Aorta (tissue), 5 donors: ENCODE measurements at regions not wholly inside any gene's neighbourhood (a gene's known extent, or its start where the extent isn't known, plus 50 kb on each side); places are given as distances from the start of the nearest gene placed in this dataset.

Experiments used
- ATAC-seq: fragments of 200-7000 bp; cut with Tn5 transposase; one replicate; pipeline ENCODE4 v1.9.1; 2022; ENCODE audit warnings: moderate library complexity; ENCODE audit not compliant: low FRiP score
- DNase-seq, 2 donors: peaks; one replicate each; pipeline ENCODE4 v3.0.0-alpha.2; 2020
- H3K27ac ChIP-seq, 2 donors: one replicate each; pipeline ENCODE4 v1.5.1; 2013; ENCODE audit warnings: low read length in 2 of 2, mild to moderate bottlenecking in 2 of 2, moderate library complexity in 2 of 2, control low read depth in 1 of 2, inconsistent platforms in 1 of 2, low read depth in 1 of 2
- H3K27me3 ChIP-seq, 2 donors: one replicate each; pipeline ENCODE4 v1.6.1; 2013; ENCODE audit warnings: control low read depth in 1 of 2, low read length in 1 of 2, mild to moderate bottlenecking in 1 of 2, moderate library complexity in 1 of 2; ENCODE audit not compliant: insufficient read depth in 2 of 2, control insufficient read depth in 1 of 2
- H3K36me3 ChIP-seq, 2 donors: one replicate each; pipeline ENCODE4 v1.6.1; 2013; ENCODE audit warnings: control low read depth in 1 of 2, low read length in 1 of 2, mild to moderate bottlenecking in 1 of 2; ENCODE audit not compliant: insufficient read depth in 2 of 2, control insufficient read depth in 1 of 2
- H3K4me1 ChIP-seq, 2 donors: one replicate each; pipeline ENCODE4 v1.6.1; 2013; ENCODE audit warnings: low read length in 2 of 2, control low read depth in 1 of 2, mild to moderate bottlenecking in 1 of 2, moderate library complexity in 1 of 2; ENCODE audit not compliant: insufficient read depth in 2 of 2, control insufficient read depth in 1 of 2
- H3K4me3 ChIP-seq, 2 donors: one replicate each; pipeline ENCODE4 v1.5.1; 2013; ENCODE audit warnings: low read length in 2 of 2, control low read depth in 1 of 2, mild to moderate bottlenecking in 1 of 2
- H3K9me3 ChIP-seq: one replicate; pipeline ENCODE4 v1.6.1; 2013; ENCODE audit warnings: mild to moderate bottlenecking, low read length; ENCODE audit not compliant: control insufficient read depth
- WGBS, 2 donors: extraction: QIAGEN DNeasy Blood & Tissue Kit; methylation state at CpG; one replicate each; pipeline ENCODE4 v1.1.7; 2013; 5-methylcytosine and 5-hydroxymethylcytosine counted together
- intact Hi-C, 2 donors: fragments of 100-400 bp; cut with DNase I; formaldehyde crosslinking; loops; one replicate each; pipeline versions ENCODE4 v1.14.2 to v1.15.0; 2022
- donor health status: healthy with polysubstance abuse.
- donor health status: Bipolar disorder and iron deficiency.
- donor health status: DM: no; HTN: no; CAD: no.
- donor health status: DM: no; HTN: no; CAD: no.
- donor health status: DM: yes; HTN: yes; CAD: no.

GRCh38 chr11:101401245-101401644 lies 182.6 kb downstream of the TRPC6 start:
- intact Hi-C loops = no loop called here

GRCh38 chr11:101397979-101398378 lies 185.8 kb downstream of the TRPC6 start:
- WGBS, 2 donors = 2 to 9% methylated on average over 2 of the region's 2 CpGs
- ATAC-seq = peak; percentile 38

More at GRCh38 chr11:101401245-101401644, 182.6 kb downstream of the TRPC6 start:
- Histone ChIP-seq H3K27ac (no peak overlapping the region), H3K27me3 (no peaks in the 10 kb centered on the region), H3K4me3 (no peak overlapping the region), H3K4me1 (peaks cover 0 to 8% of the 10 kb centered on the region in 2 donors), H3K36me3 (no peaks in the 10 kb centered on the region), H3K9me3 (no peaks in the 10 kb centered on the region)
- no peak for DNase-seq
- ATAC-seq = no peak
- 67 to 69% methylated on average over 2 of the region's 2 CpGs for WGBS, 2 donors

GRCh38 chr11:101390539-101390938 lies 193.3 kb downstream of the TRPC6 start:
- intact Hi-C loops = no loop called here

More at GRCh38 chr11:101397979-101398378, 185.8 kb downstream of the TRPC6 start:
- Histone ChIP-seq H3K4me3 (no peak overlapping the region), H3K9me3 (no peaks in the 10 kb centered on the region), H3K27ac (no peak overlapping the region), H3K27me3 (no peaks in the 10 kb centered on the region), H3K36me3 (no peaks in the 10 kb centered on the region), H3K4me1 (peaks cover 0 to 8% of the 10 kb centered on the region in 2 donors)
- no peak for DNase-seq
- intact Hi-C loops = no loop called here

GRCh38 chr11:101369835-101370234 lies 214.0 kb downstream of the TRPC6 start:
- peaks cover 2% of the 10 kb centered on the region for H3K9me3 ChIP-seq
- no peak overlapping the region for H3K27ac ChIP-seq
- no peaks in the 10 kb centered on the region for H3K4me1 ChIP-seq
- DNase-seq = no peak
- H3K36me3 ChIP-seq = no peaks in the 10 kb centered on the region
- H3K27me3 ChIP-seq = no peaks in the 10 kb centered on the region
- 90% methylated on average over 5 of the region's 5 CpGs for WGBS, 2 donors
- no peak overlapping the region for H3K4me3 ChIP-seq
- intact Hi-C loops = no loop called here
- ATAC-seq = no peak

More at GRCh38 chr11:101390539-101390938, 193.3 kb downstream of the TRPC6 start:
- Histone ChIP-seq H3K9me3 (no peaks in the 10 kb centered on the region), H3K36me3 (peaks cover 0 to 2% of the 10 kb centered on the region in 2 donors), H3K4me3 (no peak overlapping the region), H3K27me3 (no peaks in the 10 kb centered on the region), H3K27ac (no peak overlapping the region), H3K4me1 (no peaks in the 10 kb centered on the region)
- DNase-seq (no peak), ATAC-seq (no peak)
- WGBS, 2 donors = 65 to 78% methylated on average over 1 of the region's 1 CpG

- Histone ChIP-seq H3K27me3 (no peaks in the 10 kb centered on the region), H3K9me3 (no peaks in the 10 kb centered on the region), H3K27ac (no peak overlapping the region), H3K4me3 (no peak overlapping the region), H3K4me1 (no peaks in the 10 kb centered on the region), H3K36me3 (no peaks in the 10 kb centered on the region)
- no peak for DNase-seq
- 81 to 90% methylated on average over 1 of the region's 1 CpG for WGBS, 2 donors
- ATAC-seq = no peak
- intact Hi-C loops = no loop called here
These were observed 220.0 kb downstream of the TRPC6 start for GRCh38 chr11:101363706-101364275.

GRCh38 chr11:101362643-101363042 lies 221.2 kb downstream of the TRPC6 start:
- intact Hi-C loops = no loop called here

GRCh38 chr11:101357771-101358170 lies 226.0 kb downstream of the TRPC6 start:
- DNase-seq (no peak), ATAC-seq (no peak)
- Histone ChIP-seq H3K36me3 (no peaks in the 10 kb centered on the region), H3K4me3 (no peak overlapping the region), H3K27me3 (no peaks in the 10 kb centered on the region), H3K27ac (no peak overlapping the region), H3K9me3 (no peaks in the 10 kb centered on the region), H3K4me1 (no peaks in the 10 kb centered on the region)
- WGBS, 2 donors = 92% methylated on average over 1 of the region's 1 CpG
- intact Hi-C loops = no loop called here

More at GRCh38 chr11:101362643-101363042, 221.2 kb downstream of the TRPC6 start:
- Histone ChIP-seq H3K9me3 (no peaks in the 10 kb centered on the region), H3K36me3 (no peaks in the 10 kb centered on the region), H3K4me3 (no peak overlapping the region), H3K27ac (no peak overlapping the region), H3K4me1 (no peaks in the 10 kb centered on the region), H3K27me3 (no peaks in the 10 kb centered on the region)
- DNase-seq = no peak
- ATAC-seq = no peak
- 55% methylated on average over 3 of the region's 3 CpGs for WGBS, 2 donors

GRCh38 chr11:101354801-101355200 lies 225.2 kb upstream of the PGR start:
- no peaks in the 10 kb centered on the region for H3K27me3 ChIP-seq
- WGBS, 2 donors = 84 to 92% methylated on average over 4 of the region's 4 CpGs
- no peaks in the 10 kb centered on the region for H3K4me1 ChIP-seq
- H3K4me3 ChIP-seq = no peak overlapping the region
- ATAC-seq (no peak), DNase-seq (no peak)
- no peaks in the 10 kb centered on the region for H3K9me3 ChIP-seq
- intact Hi-C loops = no loop called here
- no peak overlapping the region for H3K27ac ChIP-seq
- no peaks in the 10 kb centered on the region for H3K36me3 ChIP-seq

GRCh38 chr11:101348786-101349185 lies 219.2 kb upstream of the PGR start:
- no peak for ATAC-seq
- WGBS, 2 donors = 19 to 28% methylated on average over 3 of the region's 3 CpGs
- no peak overlapping the region for H3K27ac ChIP-seq
- intact Hi-C loops = no loop called here
- no peaks in the 10 kb centered on the region for H3K36me3 ChIP-seq
- no peak for DNase-seq
- no peaks in the 10 kb centered on the region for H3K9me3 ChIP-seq
- H3K27me3 ChIP-seq = no peaks in the 10 kb centered on the region
- H3K4me1 ChIP-seq = peaks cover 1 to 9% of the 10 kb centered on the region in 2 donors
- H3K4me3 ChIP-seq = no peak overlapping the region
